ENCODE measurements at regions not wholly inside any gene's neighbourhood (a gene's known extent, or its start where the extent isn't known, plus 50 kb on each side); places are given as distances from the start of the nearest gene placed in this dataset.

- POLR2A ChIA-PET: no interaction called here
- H3K4me3 Mint-ChIP-seq: no peak overlapping the region
- Histone ChIP-seq H3K27ac (ENCODE audit: low read length in 2 of 2) (no peak overlapping the region), H3K79me2 (ENCODE audit: control insufficient read depth, insufficient read depth, low read length) (no peaks in the 10 kb centered on the region), H3K4me1 (ENCODE audit: control insufficient read depth in 2 of 2, insufficient read depth in 2 of 2, low read length in 2 of 2) (no peaks in the 10 kb centered on the region), H3K36me3 (replicated peaks in 1 of 2; ENCODE audit: control extremely low read depth in 1 of 2, control insufficient read depth in 1 of 2, extremely low read depth in 1 of 2, insufficient read depth in 2 of 2, low read length in 1 of 2) (no peaks in the 10 kb centered on the region), H2AFZ (ENCODE audit: insufficient read depth, low read depth, low read length, poor library complexity, severe bottlenecking) (no peak overlapping the region), H4K20me1 (ENCODE audit: control insufficient read depth, insufficient read depth, low read length, poor library complexity, severe bottlenecking) (no peaks in the 10 kb centered on the region), H3K9me3 (ENCODE audit: control extremely low read depth in 1 of 3, control insufficient read depth in 2 of 3, insufficient read depth in 1 of 3, low read length in 2 of 3) (no peaks in the 10 kb centered on the region), H3K9ac (ENCODE audit: low read length) (no peak overlapping the region), H3K27me3 (replicated peaks in 1 of 4; ENCODE audit: control extremely low read depth in 1 of 4, control insufficient read depth in 3 of 4, insufficient read depth in 4 of 4, low read length in 3 of 4) (no peaks in the 10 kb centered on the region), H3K4me2 (replicated peaks; ENCODE audit: low read depth, low read length, poor library complexity, severe bottlenecking) (no peak overlapping the region), H3K4me3 (ENCODE audit: control extremely low read depth in 1 of 5, extremely low read depth in 1 of 5, insufficient read depth in 1 of 5, low read depth in 2 of 5, low read length in 4 of 5) (no peak overlapping the region)
- ATAC-seq (ENCODE audit: low read depth): no peak
- H3K4me1 Mint-ChIP-seq: no peaks in the 10 kb centered on the region
- no peak overlapping the region for H3K27ac Mint-ChIP-seq
- no peaks in the 10 kb centered on the region for H3K27me3 Mint-ChIP-seq
- H3K9me3 Mint-ChIP-seq (ENCODE audit: insufficient read depth): peaks cover 3% of the 10 kb centered on the region
- no peak for TF ChIP-seq CTCF (IDR thresholded peaks at IDR 0.05)
- TF ChIP-seq EZH2 (IDR thresholded peaks at IDR 0.05; ENCODE audit: borderline replicate concordance, insufficient read depth, low read depth, low read length, poor library complexity, severe bottlenecking): no peak
- WGBS (ENCODE audit: insufficient coverage): 100% methylated on average over 2 of the region's 3 CpGs
- CTCF ChIA-PET: no interaction called here
- no peak for DNase-seq
- intact Hi-C loops (cut with micrococcal nuclease): no loop called here
Measured at GRCh38 chr2:14551069-14551468, 81.4 kb upstream of the LRATD1 start.

- Histone ChIP-seq H3K9ac (ENCODE audit: low read length) (no peak overlapping the region), H3K4me3 (ENCODE audit: control extremely low read depth in 1 of 5, extremely low read depth in 1 of 5, insufficient read depth in 1 of 5, low read depth in 2 of 5, low read length in 4 of 5) (no peak overlapping the region), H3K36me3 (replicated peaks in 1 of 2; ENCODE audit: control extremely low read depth in 1 of 2, control insufficient read depth in 1 of 2, extremely low read depth in 1 of 2, insufficient read depth in 2 of 2, low read length in 1 of 2) (no peaks in the 10 kb centered on the region), H3K27ac (ENCODE audit: low read length in 2 of 2) (no peak overlapping the region), H2AFZ (ENCODE audit: insufficient read depth, low read depth, low read length, poor library complexity, severe bottlenecking) (no peak overlapping the region), H4K20me1 (ENCODE audit: control insufficient read depth, insufficient read depth, low read length, poor library complexity, severe bottlenecking) (no peaks in the 10 kb centered on the region), H3K79me2 (ENCODE audit: control insufficient read depth, insufficient read depth, low read length) (no peaks in the 10 kb centered on the region), H3K27me3 (replicated peaks in 1 of 4; ENCODE audit: control extremely low read depth in 1 of 4, control insufficient read depth in 3 of 4, insufficient read depth in 4 of 4, low read length in 3 of 4) (no peaks in the 10 kb centered on the region), H3K9me3 (ENCODE audit: control extremely low read depth in 1 of 3, control insufficient read depth in 2 of 3, insufficient read depth in 1 of 3, low read length in 2 of 3) (no peaks in the 10 kb centered on the region), H3K4me1 (ENCODE audit: control insufficient read depth in 2 of 2, insufficient read depth in 2 of 2, low read length in 2 of 2) (no peaks in the 10 kb centered on the region), H3K4me2 (replicated peaks; ENCODE audit: low read depth, low read length, poor library complexity, severe bottlenecking) (no peak overlapping the region)
- DNase-seq (no peak), ATAC-seq (ENCODE audit: low read depth) (no peak)
- H3K9me3 Mint-ChIP-seq (ENCODE audit: insufficient read depth): no peaks in the 10 kb centered on the region
- CTCF ChIA-PET: no interaction called here
- no peaks in the 10 kb centered on the region for H3K27me3 Mint-ChIP-seq
- intact Hi-C loops (cut with micrococcal nuclease): no loop called here
- WGBS (ENCODE audit: insufficient coverage): no CpG with 5 or more reads among the region's 1 CpG
- H3K4me3 Mint-ChIP-seq: no peak overlapping the region
- no peak overlapping the region for H3K27ac Mint-ChIP-seq
- POLR2A ChIA-PET: no interaction called here
- H3K4me1 Mint-ChIP-seq: no peaks in the 10 kb centered on the region
- TF ChIP-seq EZH2 (IDR thresholded peaks at IDR 0.05; ENCODE audit: borderline replicate concordance, insufficient read depth, low read depth, low read length, poor library complexity, severe bottlenecking) (no peak), CTCF (IDR thresholded peaks at IDR 0.05) (no peak)
Measured at GRCh38 chr2:14552286-14552685, 80.2 kb upstream of the LRATD1 start.

All from B cell (primary cell).